OCI-M2 (cell line): ENCODE measurements at regions not wholly inside any gene's neighbourhood (a gene's known extent, or its start where the extent isn't known, plus 50 kb on each side); places are given as distances from the start of the nearest gene placed in this dataset.
"Not testable (repeated sequence)": the region's sequence is repeated elsewhere in the genome, so short reads cannot be mapped to it uniquely, and the experiment has no call there.

ENCODE experiments used
- DNase-seq: peaks from one replicate; lab custom pipeline; 2025; ENCODE audit not compliant: unreplicated experiment; lab: John Stamatoyannopoulos, UW

- DNase-seq: no peak
Observed at GRCh38 chr6:149127212-149127611, 190.3 kb upstream of the TAB2 start.

- DNase-seq: peak; percentile 86
Observed at GRCh38 chr6:149128489-149129145, 188.9 kb upstream of the TAB2 start.

GRCh38 chr6:149129371-149130077, 188.0 kb upstream of the TAB2 start:
- DNase-seq: no peak

- no peak for DNase-seq
Observed at GRCh38 chr6:149130090-149130489, 187.4 kb upstream of the TAB2 start.

- no peak for DNase-seq
Observed at GRCh38 chr6:149130508-149130907, 187.0 kb upstream of the TAB2 start.

- DNase-seq: no peak
Observed at GRCh38 chr6:149131891-149132290, 185.6 kb upstream of the TAB2 start.

GRCh38 chr6:149132336-149132735, 185.2 kb upstream of the TAB2 start:
- DNase-seq: no peak

GRCh38 chr6:149134511-149134933, 183.0 kb upstream of the TAB2 start:
- DNase-seq: no peak

- no peak for DNase-seq
Observed at GRCh38 chr6:149135809-149136208, 181.7 kb upstream of the TAB2 start.

- DNase-seq: no peak
Observed at GRCh38 chr6:149136273-149136912, 181.1 kb upstream of the TAB2 start.

- no peak for DNase-seq
Observed at GRCh38 chr6:149136913-149137286, 180.6 kb upstream of the TAB2 start.

- no peak for DNase-seq
Observed at GRCh38 chr6:149137594-149137993, 179.9 kb upstream of the TAB2 start.

GRCh38 chr6:149138089-149138488, 179.4 kb upstream of the TAB2 start:
- no peak for DNase-seq

GRCh38 chr6:149138699-149139294, 178.7 kb upstream of the TAB2 start:
- no peak for DNase-seq

GRCh38 chr6:149139782-149140136, 177.8 kb upstream of the TAB2 start:
- no peak for DNase-seq

- peak; percentile 70 for DNase-seq
Observed at GRCh38 chr6:149140137-149140909, 177.2 kb upstream of the TAB2 start.

- no peak for DNase-seq
Observed at GRCh38 chr6:149140910-149141290, 176.6 kb upstream of the TAB2 start.

GRCh38 chr6:149142924-149143429, 174.5 kb upstream of the TAB2 start:
- DNase-seq: no peak

GRCh38 chr6:149145800-149146199, 171.7 kb upstream of the TAB2 start:
- not testable (repeated sequence) for DNase-seq

- DNase-seq: no peak
Observed at GRCh38 chr6:149147195-149147594, 170.3 kb upstream of the TAB2 start.
